Endothelial cell of umbilical vein (primary cell): ENCODE measurements at regions not wholly inside any gene's neighbourhood (a gene's known extent, or its start where the extent isn't known, plus 50 kb on each side); places are given as distances from the start of the nearest gene placed in this dataset.

Experiments
- BruUV-seq: library from RNA; stranded (reverse); fragments of 400-500 nt; replicated peaks from 2 replicates; lab custom pipeline; 2021; lab: Mats Ljungman, UMichigan
- CTCF ChIA-PET: fragments of 300-600, 350-600 bp; sonication (Branson Sonifier 250); formaldehyde crosslinking; loops from one replicate; lab custom pipeline; 2021; ENCODE audit warnings: antibody characterized with exemption, inconsistent platforms; lab: Charles Lee
- POLR2A ChIA-PET: fragments of 300-600, 350-600 bp; sonication (Branson Sonifier 250); formaldehyde crosslinking; loops from one replicate; lab custom pipeline; 2021; ENCODE audit warnings: antibody characterized with exemption, inconsistent platforms; lab: Charles Lee
- DNase-seq: peaks from one replicate; pipeline ENCODE4 v3.0.0-alpha.2; 2011; ENCODE audit warnings: low read depth, low spot score
- FAIRE-seq: peaks from 2 replicates; lab custom pipeline; 2011; peaks lifted over from hg19 to GRCh38; lab: Jason Lieb, UNC
- H2AFZ ChIP-seq: 2 replicates; pipeline ENCODE4 v1.6.0; 2012; ENCODE audit warnings: low read depth, low read length, control low read depth, inconsistent platforms
- H3K27ac ChIP-seq: 2 replicates; pipeline ENCODE4 v1.5.1; 2011; ENCODE audit warnings: low read depth, mild to moderate bottlenecking, control low read depth, low read length, moderate library complexity; ENCODE audit not compliant: insufficient read depth
- H3K27me3 ChIP-seq, 2 experiments: 2 replicates each; pipeline versions ENCODE4 v1.6.0 to v1.6.1; 2011; ENCODE audit warnings: low read length in 2 of 2, mixed read lengths in 1 of 2; ENCODE audit not compliant: control insufficient read depth in 2 of 2, insufficient read depth in 2 of 2
- H3K36me3 ChIP-seq, 2 experiments: 2 replicates in 1 of 2; 3 replicates in 1 of 2; pipeline ENCODE4 v1.5.1; 2011; ENCODE audit warnings: low read length in 2 of 2, mild to moderate bottlenecking in 1 of 2, moderate library complexity in 1 of 2; ENCODE audit not compliant: control insufficient read depth in 2 of 2, insufficient read depth in 2 of 2; ENCODE audit errors: extremely low read depth in 1 of 2
- H3K4me1 ChIP-seq: 3 replicates; pipeline ENCODE4 v1.5.1; 2011; ENCODE audit warnings: mild to moderate bottlenecking, low read length; ENCODE audit not compliant: control insufficient read depth, insufficient read depth; ENCODE audit errors: extremely low read depth
- H3K4me2 ChIP-seq: 2 replicates; pipeline ENCODE4 v1.6.1; 2011; ENCODE audit warnings: low read length, control low read depth, mixed read lengths; ENCODE audit not compliant: insufficient read depth
- H3K4me3 ChIP-seq, 3 experiments: fragments of 200-600 bp in 1 of 3; sonication (generic), shearing (Covaris generic) in 1 of 3; replicated peaks in 1 of 3; 2 replicates each; pipeline ENCODE4 v1.5.1; 2011 to 2016; ENCODE audit warnings: control low read depth in 3 of 3, low read length in 3 of 3, mild to moderate bottlenecking in 2 of 3, inconsistent platforms in 1 of 3, low read depth in 1 of 3, moderate library complexity in 1 of 3; ENCODE audit not compliant: insufficient read depth in 1 of 3
- H3K79me2 ChIP-seq: 2 replicates; pipeline ENCODE4 v1.6.0; 2012; ENCODE audit warnings: low read length, inconsistent platforms; ENCODE audit not compliant: control insufficient read depth, insufficient read depth
- H3K9ac ChIP-seq: replicated peaks from 2 replicates; pipeline ENCODE3; 2011; ENCODE audit warnings: low read length, control low read depth; ENCODE audit not compliant: insufficient read depth; ENCODE audit errors: extremely low read depth
- H3K9me1 ChIP-seq: replicated peaks from 3 replicates; pipeline ENCODE4 v1.6.0; 2011; ENCODE audit warnings: mild to moderate bottlenecking, low read length; ENCODE audit not compliant: control insufficient read depth, insufficient read depth; ENCODE audit errors: extremely low read depth
- H3K9me3 ChIP-seq: replicated peaks from 2 replicates; pipeline ENCODE4 v1.5.1; 2012; ENCODE audit warnings: low read length, inconsistent platforms; ENCODE audit not compliant: control insufficient read depth, insufficient read depth
- H4K20me1 ChIP-seq: replicated peaks from 2 replicates; pipeline ENCODE3; 2011; ENCODE audit warnings: mild to moderate bottlenecking, low read length; ENCODE audit not compliant: control insufficient read depth, insufficient read depth; ENCODE audit errors: extremely low read depth
- CTCF ChIP-seq, 2 donors: IDR thresholded peaks; 1 replicate in 1 of 2; 2 replicates in 1 of 2; pipeline ENCODE4 v1.5.1; 2011; ENCODE audit warnings: low read length in 2 of 2, mild to moderate bottlenecking in 2 of 2, moderate library complexity in 2 of 2, control low read depth in 1 of 2, inconsistent platforms in 1 of 2, low read depth in 1 of 2; ENCODE audit not compliant: insufficient read depth in 1 of 2; ENCODE audit errors: extremely low read depth in 1 of 2
- EZH2 ChIP-seq: IDR thresholded peaks from 2 replicates; pipeline ENCODE4 v1.6.1; 2012; ENCODE audit warnings: borderline replicate concordance, low read depth, mild to moderate bottlenecking, moderate library complexity, low read length, inconsistent platforms; ENCODE audit not compliant: severe bottlenecking
- FOS ChIP-seq: IDR thresholded peaks from 2 replicates; pipeline ENCODE4 v1.6.1; 2011; ENCODE audit warnings: mild to moderate bottlenecking, low read length, moderate library complexity, borderline replicate concordance; ENCODE audit not compliant: insufficient read depth
- GATA2 ChIP-seq: IDR thresholded peaks from 2 replicates; pipeline ENCODE4 v1.7.0; 2011; ENCODE audit warnings: low read depth, mild to moderate bottlenecking, moderate library complexity, mixed read lengths, low read length; ENCODE audit not compliant: insufficient read length, insufficient read depth
- JUN ChIP-seq: IDR thresholded peaks from 2 replicates; pipeline ENCODE4 v1.6.1; 2011; ENCODE audit warnings: borderline replicate concordance, low read depth; ENCODE audit not compliant: insufficient read length, insufficient read depth
- MAX ChIP-seq: IDR thresholded peaks from 2 replicates; pipeline ENCODE4 v1.6.1; 2011; ENCODE audit not compliant: insufficient read depth, insufficient read length
- MYC ChIP-seq: IDR thresholded peaks from one replicate; pipeline ENCODE4 v1.6.1; 2011; ENCODE audit warnings: mild to moderate bottlenecking, low read depth, low read length
- POLR2A ChIP-seq: IDR thresholded peaks from 2 replicates; pipeline ENCODE4 v1.6.1; 2012; ENCODE audit warnings: low read depth, mild to moderate bottlenecking, control low read depth, low read length
- POLR2AphosphoS5 ChIP-seq: IDR thresholded peaks from 2 replicates; pipeline ENCODE4 v1.6.1; 2012; ENCODE audit warnings: low read depth, mild to moderate bottlenecking, control low read depth, low read length, moderate library complexity; ENCODE audit not compliant: insufficient read depth
- dilution Hi-C: fragments of 300-500 bp; cut with MboI; formaldehyde crosslinking; loops from one replicate; pipeline ENCODE4 v1.15.0; 2019; ENCODE audit warnings: low sequenced_read_pairs; ENCODE audit not compliant: extremely low pct_ligation_motif_present
- intact Hi-C: fragments of 100-400 bp; cut with micrococcal nuclease; formaldehyde crosslinking; loops from one replicate; pipeline ENCODE4 v1.10.0; 2022

- dilution Hi-C loops (no loop called here), intact Hi-C loops (no loop called here)
- DNase-seq (no peak), FAIRE-seq (no peak)
- Histone ChIP-seq H3K9me1 (no peaks in the 10 kb centered on the region), H3K4me2 (no peak overlapping the region), H3K9ac (no peak overlapping the region), H3K36me3 (no peaks in the 10 kb centered on the region), H3K27ac (no peak overlapping the region), H3K4me3 (no peak overlapping the region), H3K9me3 (peaks cover 2% of the 10 kb centered on the region), H4K20me1 (no peaks in the 10 kb centered on the region), H2AFZ (no peak overlapping the region), H3K79me2 (no peaks in the 10 kb centered on the region), H3K4me1 (no peaks in the 10 kb centered on the region), H3K27me3 (no peaks in the 10 kb centered on the region)
- ChIA-PET CTCF (no interaction called here), POLR2A (no interaction called here)
- no peak for TF ChIP-seq POLR2A
- no peak for TF ChIP-seq POLR2AphosphoS5
- TF ChIP-seq FOS, result no peak
- TF ChIP-seq GATA2, result no peak
- TF ChIP-seq MAX, result no peak
- TF ChIP-seq EZH2, result no peak
- no peak for TF ChIP-seq JUN
- TF ChIP-seq CTCF (IDR thresholded peaks at IDR 0.05; ENCODE audit: extremely low read depth in 1 of 2, insufficient read depth in 1 of 2, low read depth in 1 of 2, low read length in 2 of 2), result no peak
- TF ChIP-seq MYC, result no peak
- BruUV-seq, result no TSS peak
Observed at GRCh38 chr16:48879223-48880122, 269.5 kb upstream of the N4BP1 start.
